ENCODE measurements at regions not wholly inside any gene's neighbourhood (a gene's known extent, or its start where the extent isn't known, plus 50 kb on each side); places are given as distances from the start of the nearest gene placed in this dataset.

GRCh38 chr6:92468066-92468465 lies 951.3 kb downstream of the EPHA7 start:
- H3K4me3 ChIP-seq: no peak overlapping the region
- no peaks in the 10 kb centered on the region for H3K36me3 ChIP-seq (ENCODE audit: control insufficient read depth in 4 of 4, insufficient read depth in 4 of 4, low read length in 4 of 4)
- no peaks in the 10 kb centered on the region for H3K4me1 ChIP-seq (ENCODE audit: control insufficient read depth in 5 of 5, insufficient read depth in 5 of 5, low read length in 5 of 5)
- TF ChIP-seq CTCF (IDR thresholded peaks at IDR 0.05; ENCODE audit: control extremely low read depth, extremely low read depth): no peak
- H3K9ac ChIP-seq (ENCODE audit: insufficient read depth in 1 of 2, low read length in 2 of 2): no peak overlapping the region
- DNase-seq (no peak), ATAC-seq (ENCODE audit: insufficient read depth, low FRiP score) (no peak)
- no peaks in the 10 kb centered on the region for H3K27me3 ChIP-seq (ENCODE audit: control insufficient read depth in 3 of 3, insufficient read depth in 3 of 3, low read length in 2 of 3)
- H3K27ac ChIP-seq (ENCODE audit: low read depth in 1 of 2, low read length in 1 of 2): no peak overlapping the region
- H3K9me3 ChIP-seq (ENCODE audit: control insufficient read depth in 4 of 4, insufficient read depth in 3 of 4, low read length in 3 of 4): peaks cover 0 to 5% (median 3%) of the 10 kb centered on the region in 4 donors

DNA sequence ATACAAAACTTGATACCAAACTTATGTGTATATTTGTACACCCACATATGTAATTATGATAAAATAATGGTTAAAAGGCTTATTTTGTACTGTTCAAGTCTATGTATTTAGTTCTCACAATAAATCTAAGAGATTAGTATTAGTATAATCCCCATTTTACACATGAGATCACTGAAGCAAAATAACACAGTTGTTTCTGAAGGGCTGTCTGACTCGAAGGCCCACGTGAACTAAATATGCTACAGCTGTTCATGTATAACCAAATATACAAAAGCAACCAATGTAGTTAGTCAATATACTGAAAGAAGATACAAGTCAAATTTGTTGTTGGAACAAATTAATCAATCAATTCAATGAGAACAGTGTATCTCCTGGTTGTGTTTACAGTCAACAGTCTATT lies 959.2 kb downstream of the EPHA7 start:
- H3K9me3 ChIP-seq (ENCODE audit: control insufficient read depth in 4 of 4, insufficient read depth in 3 of 4, low read length in 3 of 4): peaks cover 0 to under 1% (median 0%) of the 10 kb centered on the region in 4 donors
- 70 to 81% methylated on average over 2 of the region's 2 CpGs for WGBS, 2 donors
- DNase-seq: peak in 2 of 3 donors; percentile 11 to 24
- no peak overlapping the region for H3K4me3 ChIP-seq
- no peak for ATAC-seq (ENCODE audit: insufficient read depth, low FRiP score)
- no peaks in the 10 kb centered on the region for H3K36me3 ChIP-seq (ENCODE audit: control insufficient read depth in 4 of 4, insufficient read depth in 4 of 4, low read length in 4 of 4)
- no peak overlapping the region for H3K9ac ChIP-seq (ENCODE audit: insufficient read depth in 1 of 2, low read length in 2 of 2)
- TF ChIP-seq CTCF (IDR thresholded peaks at IDR 0.05; ENCODE audit: control extremely low read depth, extremely low read depth): no peak
- H3K27ac ChIP-seq (ENCODE audit: low read depth in 1 of 2, low read length in 1 of 2): no peak overlapping the region
- no peaks in the 10 kb centered on the region for H3K4me1 ChIP-seq (ENCODE audit: control insufficient read depth in 5 of 5, insufficient read depth in 5 of 5, low read length in 5 of 5)
- H3K27me3 ChIP-seq (ENCODE audit: control insufficient read depth in 3 of 3, insufficient read depth in 3 of 3, low read length in 2 of 3): no peaks in the 10 kb centered on the region

- TF ChIP-seq CTCF (IDR thresholded peaks at IDR 0.05; ENCODE audit: control extremely low read depth, extremely low read depth): no peak
- WGBS, 2 donors: 23 to 25% methylated on average over 1 of the region's 1 CpG
- no peaks in the 10 kb centered on the region for H3K36me3 ChIP-seq (ENCODE audit: control insufficient read depth in 4 of 4, insufficient read depth in 4 of 4, low read length in 4 of 4)
- no peak overlapping the region for H3K4me3 ChIP-seq
- ATAC-seq (ENCODE audit: insufficient read depth, low FRiP score) (no peak), DNase-seq (peak in 1 of 3 donors; percentile 5)
- H3K9ac ChIP-seq (ENCODE audit: insufficient read depth in 1 of 2, low read length in 2 of 2): no peak overlapping the region
- H3K4me1 ChIP-seq (ENCODE audit: control insufficient read depth in 5 of 5, insufficient read depth in 5 of 5, low read length in 5 of 5): no peaks in the 10 kb centered on the region
- no peaks in the 10 kb centered on the region for H3K9me3 ChIP-seq (ENCODE audit: control insufficient read depth in 4 of 4, insufficient read depth in 3 of 4, low read length in 3 of 4)
- no peaks in the 10 kb centered on the region for H3K27me3 ChIP-seq (ENCODE audit: control insufficient read depth in 3 of 3, insufficient read depth in 3 of 3, low read length in 2 of 3)
- H3K27ac ChIP-seq (ENCODE audit: low read depth in 1 of 2, low read length in 1 of 2): no peak overlapping the region
Observed at GRCh38 chr6:92459606-92460005, 959.8 kb downstream of the EPHA7 start.

DNA sequence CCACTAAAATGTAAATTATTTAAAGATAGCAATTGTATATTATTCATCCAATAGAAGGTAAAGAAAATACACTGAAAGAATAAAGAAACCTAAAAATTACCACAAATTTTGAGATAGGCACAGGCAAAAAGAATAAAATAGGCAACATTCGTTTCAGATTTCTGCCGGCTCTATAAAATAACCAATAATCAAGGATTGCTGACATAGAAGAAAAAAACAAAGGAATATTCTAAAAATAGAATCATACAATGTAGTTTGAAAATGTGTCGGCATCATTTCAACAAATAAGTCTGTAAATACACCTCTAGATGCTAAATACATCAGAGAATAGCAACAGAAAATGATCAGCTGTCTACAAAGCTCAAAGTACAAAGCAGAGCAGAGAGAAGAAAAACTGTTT lies 973.3 kb downstream of the EPHA7 start:
- no peak for ATAC-seq (ENCODE audit: insufficient read depth, low FRiP score)
- Histone ChIP-seq H3K9ac (ENCODE audit: insufficient read depth in 1 of 2, low read length in 2 of 2) (no peak overlapping the region), H3K27ac (ENCODE audit: low read depth in 1 of 2, low read length in 1 of 2) (no peak overlapping the region), H3K4me3 (no peak overlapping the region), H3K4me1 (ENCODE audit: control insufficient read depth in 5 of 5, insufficient read depth in 5 of 5, low read length in 5 of 5) (no peaks in the 10 kb centered on the region), H3K27me3 (ENCODE audit: control insufficient read depth in 3 of 3, insufficient read depth in 3 of 3, low read length in 2 of 3) (no peaks in the 10 kb centered on the region), H3K36me3 (ENCODE audit: control insufficient read depth in 4 of 4, insufficient read depth in 4 of 4, low read length in 4 of 4) (no peaks in the 10 kb centered on the region), H3K9me3 (ENCODE audit: control insufficient read depth in 4 of 4, insufficient read depth in 3 of 4, low read length in 3 of 4) (peaks cover 0 to 6% (median 0%) of the 10 kb centered on the region in 4 donors)
- no peak for DNase-seq
- no peak for TF ChIP-seq CTCF (IDR thresholded peaks at IDR 0.05; ENCODE audit: control extremely low read depth, extremely low read depth)
- WGBS, 2 donors: 90 to 91% methylated on average over 3 of the region's 3 CpGs

Data from lung (tissue), 11 donors.